ENCODE measurements at regions not wholly inside any gene's neighbourhood (a gene's known extent, or its start where the extent isn't known, plus 50 kb on each side); places are given as distances from the start of the nearest gene placed in this dataset.

DNA sequence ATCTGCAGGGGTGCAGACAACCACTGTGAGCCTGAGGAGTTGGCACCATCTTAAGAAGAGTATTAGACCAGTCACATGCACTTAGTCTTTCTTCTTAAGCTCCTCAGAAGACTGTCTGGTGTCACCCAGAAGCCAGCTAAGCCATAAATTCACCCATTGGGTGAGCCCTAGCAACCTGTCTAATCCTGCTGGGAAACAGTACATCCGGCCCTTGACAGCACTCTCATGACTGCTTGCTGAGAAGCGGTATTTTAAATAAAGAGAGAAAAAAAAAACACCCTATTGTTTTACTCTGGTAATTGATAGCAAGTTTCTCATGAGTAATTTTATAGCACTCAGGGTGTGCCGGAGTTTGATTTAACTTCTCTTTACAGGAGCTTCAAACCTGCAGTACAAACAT lies 134.7 kb downstream of the SOX9 start:
- H3K79me2 ChIP-seq (ENCODE audit: insufficient read depth, low read length): no peaks in the 10 kb centered on the region
- no peaks in the 10 kb centered on the region for H3F3A ChIP-seq (ENCODE audit: insufficient read depth)
- H3K9me2 ChIP-seq (replicated peaks; ENCODE audit: insufficient read depth, low read length): no peaks in the 10 kb centered on the region
- TF ChIP-seq EZH2phosphoT487 (conservative IDR thresholded peaks at IDR 0.05; ENCODE audit: low read length) (no peak), CTCF (IDR thresholded peaks at IDR 0.05; ENCODE audit: insufficient read depth, low read length, poor library complexity, severe bottlenecking) (no peak)
- H4K20me1 ChIP-seq (ENCODE audit: low read depth, low read length): no peaks in the 10 kb centered on the region
- no peak overlapping the region for H3K27ac ChIP-seq (ENCODE audit: low read depth, low read length)
- H3K9ac ChIP-seq (ENCODE audit: low read length): no peak overlapping the region
- H3K4me3 ChIP-seq (ENCODE audit: insufficient read depth, low read length, poor library complexity, severe bottlenecking): no peak overlapping the region
- no peak overlapping the region for H2AFZ ChIP-seq (ENCODE audit: low read depth, low read length, severe bottlenecking)
- no peaks in the 10 kb centered on the region for H3K27me3 ChIP-seq (ENCODE audit: low read length)
- no peaks in the 10 kb centered on the region for H3K9me3 ChIP-seq (ENCODE audit: insufficient read depth, low read length)
- H3K4me2 ChIP-seq (ENCODE audit: low read depth, low read length, poor library complexity, severe bottlenecking): no peak overlapping the region
- H3K36me3 ChIP-seq (ENCODE audit: low read length): no peaks in the 10 kb centered on the region

DNA sequence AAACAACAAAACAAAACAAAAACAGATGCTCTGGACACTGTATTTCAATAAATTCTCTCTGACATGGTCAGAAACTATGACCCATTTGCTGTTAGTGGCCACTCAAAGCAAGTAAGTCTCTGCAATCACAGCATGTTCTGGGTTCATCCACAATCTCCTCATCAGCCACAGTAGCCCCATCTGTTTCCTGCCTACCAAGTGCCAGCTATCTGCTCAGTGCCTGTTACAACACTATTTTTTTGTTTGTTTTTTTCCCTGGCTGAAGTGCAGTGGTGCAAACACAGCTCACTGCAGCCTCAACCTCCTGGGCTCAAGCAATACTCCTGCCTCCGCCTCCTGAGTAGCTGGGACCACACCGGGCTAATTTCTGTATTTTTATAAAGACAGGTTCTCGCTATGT lies 137.9 kb downstream of the SOX9 start:
- Histone ChIP-seq H3K4me3 (ENCODE audit: insufficient read depth, low read length, poor library complexity, severe bottlenecking) (no peak overlapping the region), H3K9ac (ENCODE audit: low read length) (no peak overlapping the region)
- TF ChIP-seq EZH2phosphoT487 (conservative IDR thresholded peaks at IDR 0.05; ENCODE audit: low read length): no peak
- TF ChIP-seq CTCF (IDR thresholded peaks at IDR 0.05; ENCODE audit: insufficient read depth, low read length, poor library complexity, severe bottlenecking): no peak

DNA sequence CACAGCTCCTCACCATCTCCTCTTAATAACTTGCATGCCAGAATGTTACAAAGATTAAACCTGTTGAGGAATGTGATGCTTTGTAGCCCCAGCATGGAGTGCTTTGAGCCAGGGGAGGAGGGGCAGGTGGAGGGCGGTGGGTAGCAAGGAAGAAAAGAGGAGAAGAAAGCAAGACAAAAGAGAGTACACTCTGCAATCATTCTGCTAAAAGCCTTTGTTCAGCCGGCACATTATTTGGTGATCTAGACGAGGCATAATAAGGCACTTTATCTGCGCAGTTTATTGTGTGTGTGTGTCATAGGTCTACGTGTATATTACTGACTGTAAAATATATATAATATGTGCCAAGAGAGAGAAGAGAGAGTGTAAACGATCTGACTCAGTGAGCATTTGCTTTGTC lies 139.1 kb downstream of the SOX9 start:
- TF ChIP-seq CTCF (IDR thresholded peaks at IDR 0.05; ENCODE audit: insufficient read depth, low read length, poor library complexity, severe bottlenecking) (no peak), EZH2phosphoT487 (conservative IDR thresholded peaks at IDR 0.05; ENCODE audit: low read length) (no peak)
- H3K9me2 ChIP-seq (replicated peaks; ENCODE audit: insufficient read depth, low read length): no peaks in the 10 kb centered on the region
- H3F3A ChIP-seq (ENCODE audit: insufficient read depth): no peaks in the 10 kb centered on the region
- no peaks in the 10 kb centered on the region for H3K27me3 ChIP-seq (ENCODE audit: low read length)
- H3K9ac ChIP-seq (ENCODE audit: low read length): no peak overlapping the region
- H3K36me3 ChIP-seq (ENCODE audit: low read length): no peaks in the 10 kb centered on the region
- no peaks in the 10 kb centered on the region for H3K79me2 ChIP-seq (ENCODE audit: insufficient read depth, low read length)
- no peak overlapping the region for H3K4me3 ChIP-seq (ENCODE audit: insufficient read depth, low read length, poor library complexity, severe bottlenecking)
- H3K27ac ChIP-seq (ENCODE audit: low read depth, low read length): no peak overlapping the region
- H3K9me3 ChIP-seq (ENCODE audit: insufficient read depth, low read length): no peaks in the 10 kb centered on the region
- H4K20me1 ChIP-seq (ENCODE audit: low read depth, low read length): no peaks in the 10 kb centered on the region
- H2AFZ ChIP-seq (ENCODE audit: low read depth, low read length, severe bottlenecking): no peak overlapping the region
- no peak overlapping the region for H3K4me2 ChIP-seq (ENCODE audit: low read depth, low read length, poor library complexity, severe bottlenecking)

More for the DNA sequence above, 137.9 kb downstream of the SOX9 start:
- no peaks in the 10 kb centered on the region for H3K36me3 ChIP-seq (ENCODE audit: low read length)
- no peaks in the 10 kb centered on the region for H3K9me3 ChIP-seq (ENCODE audit: insufficient read depth, low read length)
- no peaks in the 10 kb centered on the region for H4K20me1 ChIP-seq (ENCODE audit: low read depth, low read length)
- H3K9me2 ChIP-seq (replicated peaks; ENCODE audit: insufficient read depth, low read length): no peaks in the 10 kb centered on the region
- H3F3A ChIP-seq (ENCODE audit: insufficient read depth): no peaks in the 10 kb centered on the region
- H3K27me3 ChIP-seq (ENCODE audit: low read length): no peaks in the 10 kb centered on the region
- no peak overlapping the region for H3K27ac ChIP-seq (ENCODE audit: low read depth, low read length)
- H3K79me2 ChIP-seq (ENCODE audit: insufficient read depth, low read length): no peaks in the 10 kb centered on the region
- H3K4me2 ChIP-seq (ENCODE audit: low read depth, low read length, poor library complexity, severe bottlenecking): no peak overlapping the region
- H2AFZ ChIP-seq (ENCODE audit: low read depth, low read length, severe bottlenecking): no peak overlapping the region
